ENCODE measurements at regions not wholly inside any gene's neighbourhood (a gene's known extent, or its start where the extent isn't known, plus 50 kb on each side); places are given as distances from the start of the nearest gene placed in this dataset.

DNA sequence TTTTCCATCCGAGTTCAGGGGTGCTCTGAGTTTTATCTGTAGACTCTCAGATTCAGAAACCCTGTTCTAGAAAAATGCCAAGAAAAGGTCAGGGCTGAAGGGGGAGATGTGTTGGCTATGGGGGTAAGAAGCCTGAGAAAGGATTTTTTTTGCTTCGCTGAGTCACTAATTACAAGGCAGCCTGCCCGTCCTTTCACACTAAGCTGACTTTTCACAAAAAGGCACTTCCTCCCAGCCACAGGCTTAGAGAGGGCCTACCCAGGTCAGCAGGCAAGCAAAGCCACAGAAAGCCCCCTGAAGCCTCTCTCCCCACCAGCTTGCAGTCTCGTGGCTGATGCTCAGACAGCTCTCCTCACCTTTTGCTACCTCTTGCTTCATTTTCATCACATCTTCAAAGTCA lies 192.6 kb upstream of the PRICKLE2 start:
- no peak overlapping the region for H3K27ac ChIP-seq (ENCODE audit: low read depth, low read length)
- no peaks in the 10 kb centered on the region for H3K79me2 ChIP-seq (ENCODE audit: insufficient read depth, low read length)
- DNase-seq (ENCODE audit: low read depth, low spot score) (no peak), ATAC-seq (no peak)
- no peak overlapping the region for H2AFZ ChIP-seq (ENCODE audit: low read depth, low read length, poor library complexity, severe bottlenecking)
- ChIA-PET RAD21 (ENCODE audit: low non-redundant PET in 1 of 2, low total read pairs in 2 of 2, uncharacterized antibody in 2 of 2, unreplicated experiment in 2 of 2) (no interaction called here), CTCF (no interaction called here), POLR2A (no interaction called here)
- H3K4me2 ChIP-seq (ENCODE audit: low read length), result no peak overlapping the region
- intact Hi-C loops (cut with micrococcal nuclease), result no loop called here
- no peaks in the 10 kb centered on the region for H3K4me1 ChIP-seq (ENCODE audit: control insufficient read depth in 1 of 2, insufficient read depth in 2 of 2, low read length in 2 of 2)
- H3K9me3 ChIP-seq (ENCODE audit: control insufficient read depth in 1 of 2, insufficient read depth in 1 of 2, low read depth in 1 of 2, low read length in 2 of 2), result no peaks in the 10 kb centered on the region
- no peak for TF ChIP-seq EZH2phosphoT487 (IDR thresholded peaks at IDR 0.05; ENCODE audit: borderline replicate concordance)
- no peak for TF ChIP-seq EGR1 (IDR thresholded peaks at IDR 0.05; ENCODE audit: low read depth)
- no peak for TF ChIP-seq FOSL1 (IDR thresholded peaks at IDR 0.05; ENCODE audit: low read depth)
- no peak for TF ChIP-seq TCF7L2 (IDR thresholded peaks at IDR 0.05; ENCODE audit: borderline replicate concordance, extremely low read depth, insufficient read depth, insufficient read length)
- TF ChIP-seq, protein P1, sequence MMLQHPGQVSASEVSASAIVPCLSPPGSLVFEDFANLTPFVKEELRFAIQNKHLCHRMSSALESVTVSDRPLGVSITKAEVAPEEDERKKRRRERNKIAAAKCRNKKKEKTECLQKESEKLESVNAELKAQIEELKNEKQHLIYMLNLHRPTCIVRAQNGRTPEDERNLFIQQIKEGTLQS (IDR thresholded peaks at IDR 0.05), result no peak
- TF ChIP-seq ZBTB33 (IDR thresholded peaks at IDR 0.05; ENCODE audit: extremely low read depth, insufficient replicate concordance, low read length), result no peak
- no peak for TF ChIP-seq CBX3 (IDR thresholded peaks at IDR 0.05; ENCODE audit: low read depth)
- TF ChIP-seq SIN3A (IDR thresholded peaks at IDR 0.05; ENCODE audit: low read depth), result no peak
- no peak for TF ChIP-seq JUND (IDR thresholded peaks at IDR 0.05)
- TF ChIP-seq, protein P2, sequence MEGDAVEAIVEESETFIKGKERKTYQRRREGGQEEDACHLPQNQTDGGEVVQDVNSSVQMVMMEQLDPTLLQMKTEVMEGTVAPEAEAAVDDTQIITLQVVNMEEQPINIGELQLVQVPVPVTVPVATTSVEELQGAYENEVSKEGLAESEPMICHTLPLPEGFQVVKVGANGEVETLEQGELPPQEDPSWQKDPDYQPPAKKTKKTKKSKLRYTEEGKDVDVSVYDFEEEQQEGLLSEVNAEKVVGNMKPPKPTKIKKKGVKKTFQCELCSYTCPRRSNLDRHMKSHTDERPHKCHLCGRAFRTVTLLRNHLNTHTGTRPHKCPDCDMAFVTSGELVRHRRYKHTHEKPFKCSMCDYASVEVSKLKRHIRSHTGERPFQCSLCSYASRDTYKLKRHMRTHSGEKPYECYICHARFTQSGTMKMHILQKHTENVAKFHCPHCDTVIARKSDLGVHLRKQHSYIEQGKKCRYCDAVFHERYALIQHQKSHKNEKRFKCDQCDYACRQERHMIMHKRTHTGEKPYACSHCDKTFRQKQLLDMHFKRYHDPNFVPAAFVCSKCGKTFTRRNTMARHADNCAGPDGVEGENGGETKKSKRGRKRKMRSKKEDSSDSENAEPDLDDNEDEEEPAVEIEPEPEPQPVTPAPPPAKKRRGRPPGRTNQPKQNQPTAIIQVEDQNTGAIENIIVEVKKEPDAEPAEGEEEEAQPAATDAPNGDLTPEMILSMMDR (IDR thresholded peaks at IDR 0.05 in 2 of 3, conservative IDR thresholded peaks at IDR 0.05 in 1 of 3; ENCODE audit: borderline replicate concordance in 1 of 3, insufficient read depth in 1 of 3, low read depth in 2 of 3, low read length in 2 of 3), result no peak
- no peak for TF ChIP-seq POLR2AphosphoS5 (IDR thresholded peaks at IDR 0.05; ENCODE audit: low read depth, low read length)
- TF ChIP-seq ELF1 (IDR thresholded peaks at IDR 0.05; ENCODE audit: borderline replicate concordance, low read depth), result no peak
- no peak for TF ChIP-seq CEBPB (IDR thresholded peaks at IDR 0.05; ENCODE audit: low read depth)
- TF ChIP-seq SP1 (IDR thresholded peaks at IDR 0.05; ENCODE audit: low read depth), result no peak
- no peak for TF ChIP-seq MAX (IDR thresholded peaks at IDR 0.05)
- no peak for TF ChIP-seq ZFX (IDR thresholded peaks at IDR 0.05)
- TF ChIP-seq EZH2 (IDR thresholded peaks at IDR 0.05), result no peak
- no peak for TF ChIP-seq SRF (IDR thresholded peaks at IDR 0.05; ENCODE audit: low read depth)
- TF ChIP-seq, protein P3, sequence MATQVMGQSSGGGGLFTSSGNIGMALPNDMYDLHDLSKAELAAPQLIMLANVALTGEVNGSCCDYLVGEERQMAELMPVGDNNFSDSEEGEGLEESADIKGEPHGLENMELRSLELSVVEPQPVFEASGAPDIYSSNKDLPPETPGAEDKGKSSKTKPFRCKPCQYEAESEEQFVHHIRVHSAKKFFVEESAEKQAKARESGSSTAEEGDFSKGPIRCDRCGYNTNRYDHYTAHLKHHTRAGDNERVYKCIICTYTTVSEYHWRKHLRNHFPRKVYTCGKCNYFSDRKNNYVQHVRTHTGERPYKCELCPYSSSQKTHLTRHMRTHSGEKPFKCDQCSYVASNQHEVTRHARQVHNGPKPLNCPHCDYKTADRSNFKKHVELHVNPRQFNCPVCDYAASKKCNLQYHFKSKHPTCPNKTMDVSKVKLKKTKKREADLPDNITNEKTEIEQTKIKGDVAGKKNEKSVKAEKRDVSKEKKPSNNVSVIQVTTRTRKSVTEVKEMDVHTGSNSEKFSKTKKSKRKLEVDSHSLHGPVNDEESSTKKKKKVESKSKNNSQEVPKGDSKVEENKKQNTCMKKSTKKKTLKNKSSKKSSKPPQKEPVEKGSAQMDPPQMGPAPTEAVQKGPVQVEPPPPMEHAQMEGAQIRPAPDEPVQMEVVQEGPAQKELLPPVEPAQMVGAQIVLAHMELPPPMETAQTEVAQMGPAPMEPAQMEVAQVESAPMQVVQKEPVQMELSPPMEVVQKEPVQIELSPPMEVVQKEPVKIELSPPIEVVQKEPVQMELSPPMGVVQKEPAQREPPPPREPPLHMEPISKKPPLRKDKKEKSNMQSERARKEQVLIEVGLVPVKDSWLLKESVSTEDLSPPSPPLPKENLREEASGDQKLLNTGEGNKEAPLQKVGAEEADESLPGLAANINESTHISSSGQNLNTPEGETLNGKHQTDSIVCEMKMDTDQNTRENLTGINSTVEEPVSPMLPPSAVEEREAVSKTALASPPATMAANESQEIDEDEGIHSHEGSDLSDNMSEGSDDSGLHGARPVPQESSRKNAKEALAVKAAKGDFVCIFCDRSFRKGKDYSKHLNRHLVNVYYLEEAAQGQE (IDR thresholded peaks at IDR 0.05; ENCODE audit: low read depth), result no peak
- no peak for TF ChIP-seq RAD21 (IDR thresholded peaks at IDR 0.05; ENCODE audit: low read depth)
- H3K9ac ChIP-seq (ENCODE audit: low read length), result no peak overlapping the region
- no peak overlapping the region for H3K4me3 ChIP-seq (replicated peaks in 1 of 2; ENCODE audit: low read depth in 1 of 2, low read length in 2 of 2)
- H3K27me3 ChIP-seq (ENCODE audit: insufficient read depth, low read length), result peaks cover 23% of the 10 kb centered on the region
- H3K9me2 ChIP-seq (ENCODE audit: insufficient read depth), result no peaks in the 10 kb centered on the region
- H3K36me3 ChIP-seq (ENCODE audit: control insufficient read depth in 1 of 2, insufficient read depth in 2 of 2, low read length in 2 of 2), result no peaks in the 10 kb centered on the region
- BruUV-seq (replicated peaks), result no TSS peak
- H4K20me1 ChIP-seq (ENCODE audit: insufficient read depth), result no peaks in the 10 kb centered on the region
